ENCODE measurements at regions not wholly inside any gene's neighbourhood (a gene's known extent, or its start where the extent isn't known, plus 50 kb on each side); places are given as distances from the start of the nearest gene placed in this dataset.

DNA sequence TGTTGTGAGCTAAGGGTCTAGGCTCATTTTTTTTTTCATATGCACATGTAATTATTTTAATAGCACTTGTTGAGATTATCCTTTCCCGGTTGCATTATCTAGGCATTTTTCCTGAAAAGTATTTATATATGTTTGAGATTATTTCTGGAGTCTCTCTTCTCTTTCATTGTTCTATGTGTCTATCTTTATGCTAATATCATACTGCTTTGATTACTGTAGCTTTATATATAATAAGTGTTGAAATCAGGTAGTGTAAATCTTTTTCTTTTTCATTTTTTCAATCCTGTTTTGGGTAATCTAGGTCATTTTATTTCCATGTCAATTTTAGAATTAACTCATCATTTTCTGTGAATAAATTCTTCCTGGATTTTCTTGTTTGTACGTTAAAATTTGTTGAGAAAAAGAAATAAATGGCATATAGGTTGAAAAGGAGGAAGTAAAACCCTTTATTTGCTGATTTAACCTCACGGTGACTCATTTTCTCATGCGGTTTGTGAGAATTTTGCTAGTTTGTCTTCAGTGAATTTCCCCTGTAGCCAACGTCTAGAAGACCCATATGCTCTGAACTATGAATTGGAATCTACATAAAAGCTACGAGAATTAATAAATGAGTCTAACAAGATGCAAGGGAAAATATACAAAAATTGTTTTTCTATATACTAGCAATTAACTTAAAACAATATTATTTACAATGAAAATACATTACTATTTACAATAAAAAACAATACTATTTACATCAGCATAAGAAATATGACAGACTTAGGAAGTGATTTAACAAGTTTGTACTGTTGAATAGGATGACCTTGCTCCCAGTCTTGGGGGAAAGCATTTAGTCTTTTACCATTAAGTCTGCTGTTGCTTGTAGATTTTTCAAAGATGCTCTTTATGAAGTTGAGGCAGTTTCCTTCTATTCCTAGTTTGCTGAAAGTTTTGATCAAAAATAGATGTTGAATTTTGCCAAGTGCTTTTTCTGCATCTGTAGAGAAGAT lies 105.0 kb downstream of the SNAPC1 start:
- H3K4me3 Mint-ChIP-seq, result no peak overlapping the region
- H3K9me3 Mint-ChIP-seq, result peaks cover 26% of the 10 kb centered on the region
- H3K27me3 Mint-ChIP-seq (ENCODE audit: low read depth, poor library complexity), result no peaks in the 10 kb centered on the region
- H3K27ac Mint-ChIP-seq, result no peak overlapping the region
- H3K4me1 Mint-ChIP-seq, result no peaks in the 10 kb centered on the region
- TF ChIP-seq, protein P1, sequence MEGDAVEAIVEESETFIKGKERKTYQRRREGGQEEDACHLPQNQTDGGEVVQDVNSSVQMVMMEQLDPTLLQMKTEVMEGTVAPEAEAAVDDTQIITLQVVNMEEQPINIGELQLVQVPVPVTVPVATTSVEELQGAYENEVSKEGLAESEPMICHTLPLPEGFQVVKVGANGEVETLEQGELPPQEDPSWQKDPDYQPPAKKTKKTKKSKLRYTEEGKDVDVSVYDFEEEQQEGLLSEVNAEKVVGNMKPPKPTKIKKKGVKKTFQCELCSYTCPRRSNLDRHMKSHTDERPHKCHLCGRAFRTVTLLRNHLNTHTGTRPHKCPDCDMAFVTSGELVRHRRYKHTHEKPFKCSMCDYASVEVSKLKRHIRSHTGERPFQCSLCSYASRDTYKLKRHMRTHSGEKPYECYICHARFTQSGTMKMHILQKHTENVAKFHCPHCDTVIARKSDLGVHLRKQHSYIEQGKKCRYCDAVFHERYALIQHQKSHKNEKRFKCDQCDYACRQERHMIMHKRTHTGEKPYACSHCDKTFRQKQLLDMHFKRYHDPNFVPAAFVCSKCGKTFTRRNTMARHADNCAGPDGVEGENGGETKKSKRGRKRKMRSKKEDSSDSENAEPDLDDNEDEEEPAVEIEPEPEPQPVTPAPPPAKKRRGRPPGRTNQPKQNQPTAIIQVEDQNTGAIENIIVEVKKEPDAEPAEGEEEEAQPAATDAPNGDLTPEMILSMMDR (IDR thresholded peaks at IDR 0.05), result no peak
- no peak for DNase-seq
- peaks cover 7% of the 10 kb centered on the region for H3K36me3 Mint-ChIP-seq (ENCODE audit: low read depth)

GRCh38 chr14:61868846-61869245 lies 106.6 kb downstream of the SNAPC1 start:
- Mint-ChIP-seq H3K36me3 (ENCODE audit: low read depth) (peaks cover 7% of the 10 kb centered on the region), H3K4me1 (no peaks in the 10 kb centered on the region), H3K27ac (no peak overlapping the region), H3K4me3 (no peak overlapping the region), H3K9me3 (peaks cover 26% of the 10 kb centered on the region), H3K27me3 (ENCODE audit: low read depth, poor library complexity) (peaks cover 2% of the 10 kb centered on the region)
- TF ChIP-seq, protein P1 (IDR thresholded peaks at IDR 0.05), result no peak
- DNase-seq, result no peak

GRCh38 chr14:61870163-61870562 lies 107.9 kb downstream of the SNAPC1 start:
- peaks cover 6% of the 10 kb centered on the region for H3K27me3 Mint-ChIP-seq (ENCODE audit: low read depth, poor library complexity)

GRCh38 chr14:61872452-61872851 lies 110.2 kb downstream of the SNAPC1 start:
- TF ChIP-seq, protein P1 (IDR thresholded peaks at IDR 0.05), result no peak
- Mint-ChIP-seq H3K4me3 (no peak overlapping the region), H3K9me3 (peaks cover 26% of the 10 kb centered on the region), H3K4me1 (peaks cover 13% of the 10 kb centered on the region), H3K36me3 (ENCODE audit: low read depth) (peaks cover 7% of the 10 kb centered on the region), H3K27ac (no peak overlapping the region), H3K27me3 (ENCODE audit: low read depth, poor library complexity) (peaks cover 9% of the 10 kb centered on the region)
- no peak for DNase-seq

More at GRCh38 chr14:61870163-61870562, 107.9 kb downstream of the SNAPC1 start:
- Mint-ChIP-seq H3K27ac (no peak overlapping the region), H3K9me3 (peaks cover 26% of the 10 kb centered on the region), H3K4me1 (no peaks in the 10 kb centered on the region), H3K4me3 (no peak overlapping the region), H3K36me3 (ENCODE audit: low read depth) (peaks cover 7% of the 10 kb centered on the region)
- TF ChIP-seq, protein P1 (IDR thresholded peaks at IDR 0.05), result no peak
- no peak for DNase-seq

DNA sequence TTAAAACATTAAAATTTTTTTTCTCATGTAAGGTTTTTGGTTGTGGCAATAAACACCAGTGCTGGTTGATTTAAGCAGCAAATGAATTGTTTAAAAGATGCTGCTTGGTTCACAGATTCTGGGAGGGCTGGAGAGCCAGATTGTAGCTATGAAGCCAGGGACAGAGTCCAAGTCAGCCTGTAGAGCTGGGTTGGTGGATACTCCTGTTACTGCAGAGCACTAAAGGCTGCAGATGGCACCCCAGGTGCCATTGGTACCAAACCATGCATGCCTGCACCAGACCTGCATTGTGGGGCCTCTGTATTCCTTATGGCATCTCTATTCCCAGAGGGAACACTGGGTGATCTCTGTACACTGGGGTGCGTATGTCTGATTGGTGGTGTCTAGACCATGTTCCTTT lies 113.3 kb downstream of the SNAPC1 start:
- peaks cover 14% of the 10 kb centered on the region for H3K4me1 Mint-ChIP-seq

More for the DNA sequence above, 113.3 kb downstream of the SNAPC1 start:
- Mint-ChIP-seq H3K27ac (no peak overlapping the region), H3K27me3 (ENCODE audit: low read depth, poor library complexity) (peaks cover 9% of the 10 kb centered on the region), H3K4me3 (no peak overlapping the region), H3K36me3 (ENCODE audit: low read depth) (peaks cover 7% of the 10 kb centered on the region), H3K9me3 (peaks cover 11% of the 10 kb centered on the region)
- TF ChIP-seq, protein P1 (IDR thresholded peaks at IDR 0.05), result no peak
- no peak for DNase-seq
